PC-9 (cell line): ENCODE measurements at regions not wholly inside any gene's neighbourhood (a gene's known extent, or its start where the extent isn't known, plus 50 kb on each side); places are given as distances from the start of the nearest gene placed in this dataset.

Experiments used
- CTCF ChIP-seq: fragments of 200-600 bp; sonication (generic); conservative IDR thresholded peaks from 2 replicates; pipeline ENCODE4 v1.6.1; 2017; ENCODE audit warnings: mixed run types, antibody characterized with exemption, mild to moderate bottlenecking, moderate library complexity
- EZH2 ChIP-seq: fragments of 200-600 bp; sonication (generic); IDR thresholded peaks from 2 replicates; pipeline ENCODE4 v1.8.0; 2017; ENCODE audit warnings: antibody characterized with exemption, low read depth

- no peak for TF ChIP-seq CTCF
- TF ChIP-seq EZH2 = no peak
Observed at GRCh38 chrX:10325611-10326010, 168.8 kb downstream of the CLCN4 start.
